ENCODE measurements at regions not wholly inside any gene's neighbourhood (a gene's known extent, or its start where the extent isn't known, plus 50 kb on each side); places are given as distances from the start of the nearest gene placed in this dataset.

DNA sequence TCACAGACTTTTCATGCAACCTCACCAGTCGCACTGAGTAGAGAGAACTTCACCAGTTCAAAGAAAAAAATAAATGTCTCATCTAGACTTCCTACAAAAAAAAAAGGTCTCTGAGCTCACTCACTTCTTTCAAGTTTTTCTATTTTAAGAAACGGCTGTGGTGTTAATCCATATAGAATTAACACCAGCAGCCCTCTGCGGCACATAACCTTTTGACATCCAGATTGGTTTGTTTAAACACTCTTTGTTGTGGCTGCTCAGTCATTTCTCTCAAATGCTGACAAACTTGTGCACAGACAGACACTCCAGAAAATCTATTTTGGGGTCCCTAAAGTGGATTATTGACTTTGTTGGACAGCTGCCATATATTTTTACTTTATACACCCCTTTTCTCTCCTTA, 874.9 kb downstream of the EFNB2 start:
- TF ChIP-seq CTCF (IDR thresholded peaks at IDR 0.05 in 2 of 3, conservative IDR thresholded peaks at IDR 0.05 in 1 of 3; ENCODE audit: borderline replicate concordance in 1 of 3, insufficient read depth in 1 of 3, low read depth in 2 of 3, low read length in 2 of 3) (no peak), TCF7L2 (IDR thresholded peaks at IDR 0.05; ENCODE audit: borderline replicate concordance, extremely low read depth, insufficient read depth, insufficient read length) (no peak), POLR2A (IDR thresholded peaks at IDR 0.05; ENCODE audit: borderline replicate concordance, extremely low read depth, insufficient read depth, insufficient read length) (no peak), ATF3 (IDR thresholded peaks at IDR 0.05) (no peak), SP1 (IDR thresholded peaks at IDR 0.05; ENCODE audit: low read depth) (no peak), EZH2 (IDR thresholded peaks at IDR 0.05) (no peak), POLR2AphosphoS5 (IDR thresholded peaks at IDR 0.05; ENCODE audit: low read depth, low read length) (no peak), CEBPB (IDR thresholded peaks at IDR 0.05; ENCODE audit: low read depth) (no peak), SIN3A (IDR thresholded peaks at IDR 0.05; ENCODE audit: low read depth) (no peak), CBX3 (IDR thresholded peaks at IDR 0.05; ENCODE audit: low read depth) (no peak), YY1 (IDR thresholded peaks at IDR 0.05; ENCODE audit: extremely low read depth, insufficient replicate concordance, low read depth, low read length) (no peak), JUND (IDR thresholded peaks at IDR 0.05) (no peak)
- TF ChIP-seq, protein P1, sequence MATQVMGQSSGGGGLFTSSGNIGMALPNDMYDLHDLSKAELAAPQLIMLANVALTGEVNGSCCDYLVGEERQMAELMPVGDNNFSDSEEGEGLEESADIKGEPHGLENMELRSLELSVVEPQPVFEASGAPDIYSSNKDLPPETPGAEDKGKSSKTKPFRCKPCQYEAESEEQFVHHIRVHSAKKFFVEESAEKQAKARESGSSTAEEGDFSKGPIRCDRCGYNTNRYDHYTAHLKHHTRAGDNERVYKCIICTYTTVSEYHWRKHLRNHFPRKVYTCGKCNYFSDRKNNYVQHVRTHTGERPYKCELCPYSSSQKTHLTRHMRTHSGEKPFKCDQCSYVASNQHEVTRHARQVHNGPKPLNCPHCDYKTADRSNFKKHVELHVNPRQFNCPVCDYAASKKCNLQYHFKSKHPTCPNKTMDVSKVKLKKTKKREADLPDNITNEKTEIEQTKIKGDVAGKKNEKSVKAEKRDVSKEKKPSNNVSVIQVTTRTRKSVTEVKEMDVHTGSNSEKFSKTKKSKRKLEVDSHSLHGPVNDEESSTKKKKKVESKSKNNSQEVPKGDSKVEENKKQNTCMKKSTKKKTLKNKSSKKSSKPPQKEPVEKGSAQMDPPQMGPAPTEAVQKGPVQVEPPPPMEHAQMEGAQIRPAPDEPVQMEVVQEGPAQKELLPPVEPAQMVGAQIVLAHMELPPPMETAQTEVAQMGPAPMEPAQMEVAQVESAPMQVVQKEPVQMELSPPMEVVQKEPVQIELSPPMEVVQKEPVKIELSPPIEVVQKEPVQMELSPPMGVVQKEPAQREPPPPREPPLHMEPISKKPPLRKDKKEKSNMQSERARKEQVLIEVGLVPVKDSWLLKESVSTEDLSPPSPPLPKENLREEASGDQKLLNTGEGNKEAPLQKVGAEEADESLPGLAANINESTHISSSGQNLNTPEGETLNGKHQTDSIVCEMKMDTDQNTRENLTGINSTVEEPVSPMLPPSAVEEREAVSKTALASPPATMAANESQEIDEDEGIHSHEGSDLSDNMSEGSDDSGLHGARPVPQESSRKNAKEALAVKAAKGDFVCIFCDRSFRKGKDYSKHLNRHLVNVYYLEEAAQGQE (IDR thresholded peaks at IDR 0.05; ENCODE audit: low read depth): no peak
- TF ChIP-seq, protein P2, sequence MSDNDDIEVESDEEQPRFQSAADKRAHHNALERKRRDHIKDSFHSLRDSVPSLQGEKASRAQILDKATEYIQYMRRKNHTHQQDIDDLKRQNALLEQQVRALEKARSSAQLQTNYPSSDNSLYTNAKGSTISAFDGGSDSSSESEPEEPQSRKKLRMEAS (IDR thresholded peaks at IDR 0.05): no peak

Data from HCT116 (cell line).